Breast epithelium (tissue), 4 donors: ENCODE measurements at regions not wholly inside any gene's neighbourhood (a gene's known extent, or its start where the extent isn't known, plus 50 kb on each side); places are given as distances from the start of the nearest gene placed in this dataset.
A peak's percentile ranks its signal among the peaks of the same experiment; 100 is the strongest.

Experiments
- DNase-seq, 2 donors: peaks; one replicate each; pipeline ENCODE4 v3.0.0-alpha.2; 2019; ENCODE audit warnings: low spot score in 2 of 2
- H3K27ac ChIP-seq, 2 donors: fragments of 200-600 bp; sonication (generic) in 1 of 2; one replicate each; pipeline ENCODE4 v1.5.1; 2016 to 2019; ENCODE audit warnings: mild to moderate bottlenecking in 1 of 2
- H3K27me3 ChIP-seq, 2 donors: fragments of 200-600 bp; sonication (generic) in 1 of 2; one replicate each; pipeline versions ENCODE4 v1.5.1 to v1.6.0; 2017 to 2019; ENCODE audit warnings: control low read depth in 1 of 2, mild to moderate bottlenecking in 1 of 2
- H3K36me3 ChIP-seq: fragments of 200-600 bp; one replicate; pipeline ENCODE4 v1.5.1; 2019
- H3K4me1 ChIP-seq, 2 donors: fragments of 200-600 bp; sonication (generic); one replicate each; pipeline ENCODE4 v1.5.1; 2016 to 2019; ENCODE audit warnings: control low read depth in 1 of 2
- H3K4me3 ChIP-seq, 3 donors: fragments of 200-600 bp; sonication (generic); 1 replicate in 2 of 3; 2 replicates in 1 of 3; pipeline ENCODE4 v1.5.1; 2016 to 2019; ENCODE audit warnings: mild to moderate bottlenecking in 3 of 3, moderate library complexity in 2 of 3
- H3K9me3 ChIP-seq, 2 donors: fragments of 200-600 bp; sonication (generic) in 1 of 2; one replicate each; pipeline ENCODE4 v1.5.1; 2016 to 2019; ENCODE audit warnings: control low read depth in 1 of 2
- POLR2A ChIP-seq: fragments of 450-650 bp; IDR thresholded peaks from one replicate; pipeline ENCODE4 v1.6.1; 2016; ENCODE audit warnings: antibody characterized with exemption, mild to moderate bottlenecking, moderate library complexity
- POLR2AphosphoS5 ChIP-seq, 3 donors: sonication (generic); formaldehyde crosslinking; IDR thresholded peaks; one replicate each; pipeline ENCODE4 v1.6.1; 2017; ENCODE audit warnings: antibody characterized with exemption in 3 of 3
- intact Hi-C: fragments of 100-400 bp; cut with DNase I; formaldehyde crosslinking; loops from one replicate; pipeline ENCODE4 v1.15.1; 2023; ENCODE audit warnings: low total_unique reads
- TF ChIP-seq, protein P1 (sequence below), 3 donors: fragments of 450-650 bp; IDR thresholded peaks; one replicate each; pipeline ENCODE4 v1.5.1; 2016 to 2017; ENCODE audit warnings: antibody characterized with exemption in 3 of 3, mild to moderate bottlenecking in 3 of 3, moderate library complexity in 3 of 3

- no peak overlapping the region for H3K27ac ChIP-seq
- no peaks in the 10 kb centered on the region for H3K27me3 ChIP-seq
- DNase-seq: no peak
- no peaks in the 10 kb centered on the region for H3K36me3 ChIP-seq
- TF ChIP-seq, protein P1, sequence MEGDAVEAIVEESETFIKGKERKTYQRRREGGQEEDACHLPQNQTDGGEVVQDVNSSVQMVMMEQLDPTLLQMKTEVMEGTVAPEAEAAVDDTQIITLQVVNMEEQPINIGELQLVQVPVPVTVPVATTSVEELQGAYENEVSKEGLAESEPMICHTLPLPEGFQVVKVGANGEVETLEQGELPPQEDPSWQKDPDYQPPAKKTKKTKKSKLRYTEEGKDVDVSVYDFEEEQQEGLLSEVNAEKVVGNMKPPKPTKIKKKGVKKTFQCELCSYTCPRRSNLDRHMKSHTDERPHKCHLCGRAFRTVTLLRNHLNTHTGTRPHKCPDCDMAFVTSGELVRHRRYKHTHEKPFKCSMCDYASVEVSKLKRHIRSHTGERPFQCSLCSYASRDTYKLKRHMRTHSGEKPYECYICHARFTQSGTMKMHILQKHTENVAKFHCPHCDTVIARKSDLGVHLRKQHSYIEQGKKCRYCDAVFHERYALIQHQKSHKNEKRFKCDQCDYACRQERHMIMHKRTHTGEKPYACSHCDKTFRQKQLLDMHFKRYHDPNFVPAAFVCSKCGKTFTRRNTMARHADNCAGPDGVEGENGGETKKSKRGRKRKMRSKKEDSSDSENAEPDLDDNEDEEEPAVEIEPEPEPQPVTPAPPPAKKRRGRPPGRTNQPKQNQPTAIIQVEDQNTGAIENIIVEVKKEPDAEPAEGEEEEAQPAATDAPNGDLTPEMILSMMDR (IDR thresholded peaks at IDR 0.05): no peak
- no peak for TF ChIP-seq POLR2A
- TF ChIP-seq POLR2AphosphoS5 (IDR thresholded peaks at IDR 0.05): no peak
- H3K4me3 ChIP-seq: no peak overlapping the region
- peaks cover 6 to 12% of the 10 kb centered on the region in 2 donors for H3K4me1 ChIP-seq
- intact Hi-C loops: no loop called here
- no peaks in the 10 kb centered on the region for H3K9me3 ChIP-seq
These were observed 159.4 kb upstream of the GSE1 start for GRCh38 chr16:85453703-85454102.

- Histone ChIP-seq H3K4me3 (no peak overlapping the region), H3K4me1 (peaks cover 8 to 11% of the 10 kb centered on the region in 2 donors), H3K27ac (no peak overlapping the region), H3K9me3 (no peaks in the 10 kb centered on the region), H3K27me3 (no peaks in the 10 kb centered on the region), H3K36me3 (no peaks in the 10 kb centered on the region)
- TF ChIP-seq POLR2A (no peak), POLR2AphosphoS5 (IDR thresholded peaks at IDR 0.05) (no peak)
- TF ChIP-seq, protein P1 (IDR thresholded peaks at IDR 0.05): no peak
- intact Hi-C loops: no loop called here
- DNase-seq: no peak
These were observed 158.8 kb upstream of the GSE1 start for GRCh38 chr16:85454171-85454872.

DNA sequence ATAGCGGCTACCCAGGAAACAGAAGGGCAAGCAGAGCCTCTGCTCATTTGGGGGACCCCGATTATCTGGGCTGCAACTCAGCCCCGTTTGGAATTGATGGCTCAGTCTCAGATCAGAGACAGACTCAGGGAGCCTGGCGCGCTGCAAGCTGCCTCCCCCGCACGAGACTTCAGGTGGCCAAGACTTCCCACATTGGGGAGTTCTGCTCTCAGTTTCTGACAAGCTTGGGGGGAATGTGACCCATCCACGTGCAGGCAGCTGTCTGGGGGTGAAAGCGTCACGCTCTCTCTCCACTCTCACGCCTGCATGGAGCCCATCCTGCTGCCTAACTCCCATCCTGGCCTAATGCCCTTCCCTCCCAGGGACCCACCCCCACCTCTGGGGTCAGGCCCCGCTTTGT, 157.6 kb upstream of the GSE1 start:
- Histone ChIP-seq H3K27me3 (no peaks in the 10 kb centered on the region), H3K27ac (no peak overlapping the region), H3K4me3 (no peak overlapping the region), H3K9me3 (no peaks in the 10 kb centered on the region), H3K36me3 (no peaks in the 10 kb centered on the region), H3K4me1 (peaks cover 8 to 10% of the 10 kb centered on the region in 2 donors)
- intact Hi-C loops: no loop called here
- no peak for DNase-seq
- no peak for TF ChIP-seq POLR2A
- TF ChIP-seq, protein P1 (IDR thresholded peaks at IDR 0.05): no peak
- no peak for TF ChIP-seq POLR2AphosphoS5 (IDR thresholded peaks at IDR 0.05)

DNA sequence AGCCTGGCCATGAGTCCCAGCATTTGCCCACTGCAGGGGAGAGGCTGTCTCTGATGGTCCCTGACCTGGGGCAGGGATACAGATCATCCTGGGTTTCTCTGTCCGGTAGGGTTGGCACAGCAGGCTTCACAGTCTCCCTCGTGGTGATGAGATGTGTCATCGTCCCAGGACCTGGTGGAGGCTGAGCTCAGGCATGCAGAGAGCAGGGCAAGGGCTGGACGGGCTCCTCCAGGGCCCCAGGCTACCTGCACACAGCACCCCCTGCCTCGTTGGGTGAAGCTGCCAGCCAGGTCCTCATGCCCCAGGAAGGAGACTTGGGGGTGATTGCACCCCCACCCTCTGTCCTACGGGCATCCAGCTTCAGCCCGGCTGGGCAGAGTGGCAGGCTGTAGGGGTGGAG, 155.8 kb upstream of the GSE1 start:
- Histone ChIP-seq H3K27ac (peak overlapping the region in 1 of 2 donors; percentile 89), H3K9me3 (no peaks in the 10 kb centered on the region), H3K4me1 (peaks cover 14 to 20% of the 10 kb centered on the region in 2 donors), H3K4me3 (no peak overlapping the region), H3K27me3 (no peaks in the 10 kb centered on the region), H3K36me3 (no peaks in the 10 kb centered on the region)
- intact Hi-C loops: no loop called here
- TF ChIP-seq POLR2AphosphoS5 (IDR thresholded peaks at IDR 0.05) (no peak), POLR2A (no peak)
- TF ChIP-seq, protein P1 (IDR thresholded peaks at IDR 0.05): no peak
- no peak for DNase-seq

DNA sequence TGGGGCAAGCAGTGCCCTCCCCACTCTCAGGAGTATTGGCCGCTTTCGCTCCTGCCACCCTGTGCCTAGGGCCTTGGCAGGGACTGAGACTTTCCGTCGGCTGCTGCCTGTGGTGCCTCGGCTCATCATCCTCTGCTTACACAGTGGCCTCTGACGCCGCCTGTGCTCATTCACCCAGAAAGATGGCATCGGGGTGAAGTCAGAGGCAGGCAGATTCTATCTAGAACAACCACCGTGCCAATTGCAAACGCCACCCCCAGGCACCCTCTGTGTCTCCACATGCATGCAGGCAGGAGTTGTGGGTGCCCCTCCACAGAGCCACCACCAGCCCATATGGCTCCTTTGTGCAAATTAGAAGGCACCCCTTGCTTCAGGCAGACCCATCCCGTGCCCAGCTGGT, 154.2 kb upstream of the GSE1 start:
- intact Hi-C loops: no loop called here
- peak overlapping the region; percentile 40 to 89 for H3K27ac ChIP-seq
- peaks cover 19 to 20% of the 10 kb centered on the region in 2 donors for H3K4me1 ChIP-seq
- no peaks in the 10 kb centered on the region for H3K27me3 ChIP-seq
- DNase-seq: peak in 1 of 2 donors; percentile 82
- no peak overlapping the region for H3K4me3 ChIP-seq
- no peaks in the 10 kb centered on the region for H3K9me3 ChIP-seq
- TF ChIP-seq POLR2A: no peak
- peak in 1 of 3 donors; percentile 11 for TF ChIP-seq POLR2AphosphoS5 (IDR thresholded peaks at IDR 0.05)
- no peaks in the 10 kb centered on the region for H3K36me3 ChIP-seq
